Tibial nerve (tissue), 4 donors: ENCODE measurements at regions not wholly inside any gene's neighbourhood (a gene's known extent, or its start where the extent isn't known, plus 50 kb on each side); places are given as distances from the start of the nearest gene placed in this dataset.

Experiments
- DNase-seq, 2 donors: peaks; one replicate each; pipeline ENCODE4 v3.0.0-alpha.2; 2019; ENCODE audit warnings: low spot score in 2 of 2
- H3K27ac ChIP-seq, 4 donors: fragments of 200-600 bp; sonication (generic) in 3 of 4; one replicate each; pipeline ENCODE4 v1.5.1; 2017 to 2019; ENCODE audit warnings: mild to moderate bottlenecking in 1 of 4
- H3K27me3 ChIP-seq, 2 donors: fragments of 200-600 bp; sonication (generic) in 1 of 2; one replicate each; pipeline versions ENCODE4 v1.5.1 to v1.6.0; 2017 to 2019
- H3K36me3 ChIP-seq, 3 donors: fragments of 200-600 bp; sonication (generic); one replicate each; pipeline ENCODE4 v1.5.1; 2018 to 2019
- H3K4me1 ChIP-seq, 4 donors: fragments of 200-600 bp; sonication (generic) in 3 of 4; one replicate each; pipeline ENCODE4 v1.5.1; 2017 to 2019
- H3K4me3 ChIP-seq, 4 donors: fragments of 200-600 bp; sonication (generic) in 3 of 4; one replicate each; pipeline ENCODE4 v1.5.1; 2017 to 2019; ENCODE audit warnings: mild to moderate bottlenecking in 1 of 4, moderate library complexity in 1 of 4
- H3K9me3 ChIP-seq, 4 donors: fragments of 200-600 bp; sonication (generic) in 3 of 4; one replicate each; pipeline ENCODE4 v1.5.1; 2017 to 2019
- EP300 ChIP-seq, 2 donors: sonication (generic); formaldehyde crosslinking; IDR thresholded peaks; one replicate each; pipeline ENCODE4 v1.6.1; 2017; ENCODE audit warnings: antibody characterized with exemption in 2 of 2, mild to moderate bottlenecking in 1 of 2
- POLR2A ChIP-seq, 2 donors: fragments of 450-650 bp; IDR thresholded peaks; one replicate each; pipeline ENCODE4 v1.6.1; 2017; ENCODE audit warnings: antibody characterized with exemption in 2 of 2, mild to moderate bottlenecking in 2 of 2, moderate library complexity in 2 of 2
- WGBS, 2 donors: methylation state at CpG; one replicate each; pipeline ENCODE4 v1.1.5; 2018; 5-methylcytosine and 5-hydroxymethylcytosine counted together
- TF ChIP-seq, protein P1 (sequence below), 5 experiments: fragments of 200-600 bp in 3 of 5; fragments of 450-650 bp in 2 of 5; sonication (generic) in 3 of 5; IDR thresholded peaks; one replicate each; pipeline ENCODE4 v1.5.1; 2016 to 2019; ENCODE audit warnings: antibody characterized with exemption in 5 of 5, mild to moderate bottlenecking in 3 of 5, moderate library complexity in 2 of 5

DNA sequence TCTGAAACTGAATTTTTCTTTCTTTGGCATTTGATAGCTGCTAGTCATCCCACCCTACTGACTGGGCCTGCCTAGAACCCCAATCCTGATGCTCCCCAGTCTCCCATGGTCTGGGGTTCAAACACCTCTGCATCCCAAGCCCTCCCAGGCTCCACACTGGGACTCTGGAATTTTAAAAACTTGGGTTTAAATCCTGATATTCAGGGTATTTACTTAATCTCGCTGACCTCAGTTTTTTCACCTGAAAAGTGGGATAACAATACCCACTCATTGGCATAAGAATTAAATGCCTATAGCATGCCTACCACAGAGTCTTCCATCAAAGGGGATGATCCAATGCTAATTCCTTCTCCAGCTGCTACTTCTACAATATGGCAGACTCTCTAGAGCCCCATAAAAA, 264.4 kb downstream of the NPIPA8 start:
- Histone ChIP-seq H3K9me3 (peaks cover 0 to 7% (median 0%) of the 10 kb centered on the region in 4 donors), H3K36me3 (no peaks in the 10 kb centered on the region), H3K27ac (no peak overlapping the region), H3K27me3 (no peaks in the 10 kb centered on the region), H3K4me3 (no peak overlapping the region), H3K4me1 (no peaks in the 10 kb centered on the region)
- TF ChIP-seq, protein P1, sequence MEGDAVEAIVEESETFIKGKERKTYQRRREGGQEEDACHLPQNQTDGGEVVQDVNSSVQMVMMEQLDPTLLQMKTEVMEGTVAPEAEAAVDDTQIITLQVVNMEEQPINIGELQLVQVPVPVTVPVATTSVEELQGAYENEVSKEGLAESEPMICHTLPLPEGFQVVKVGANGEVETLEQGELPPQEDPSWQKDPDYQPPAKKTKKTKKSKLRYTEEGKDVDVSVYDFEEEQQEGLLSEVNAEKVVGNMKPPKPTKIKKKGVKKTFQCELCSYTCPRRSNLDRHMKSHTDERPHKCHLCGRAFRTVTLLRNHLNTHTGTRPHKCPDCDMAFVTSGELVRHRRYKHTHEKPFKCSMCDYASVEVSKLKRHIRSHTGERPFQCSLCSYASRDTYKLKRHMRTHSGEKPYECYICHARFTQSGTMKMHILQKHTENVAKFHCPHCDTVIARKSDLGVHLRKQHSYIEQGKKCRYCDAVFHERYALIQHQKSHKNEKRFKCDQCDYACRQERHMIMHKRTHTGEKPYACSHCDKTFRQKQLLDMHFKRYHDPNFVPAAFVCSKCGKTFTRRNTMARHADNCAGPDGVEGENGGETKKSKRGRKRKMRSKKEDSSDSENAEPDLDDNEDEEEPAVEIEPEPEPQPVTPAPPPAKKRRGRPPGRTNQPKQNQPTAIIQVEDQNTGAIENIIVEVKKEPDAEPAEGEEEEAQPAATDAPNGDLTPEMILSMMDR (IDR thresholded peaks at IDR 0.05): no peak
- no peak for TF ChIP-seq EP300 (IDR thresholded peaks at IDR 0.05)
- no peak for TF ChIP-seq POLR2A (IDR thresholded peaks at IDR 0.05)
- no peak for DNase-seq
- WGBS, 2 donors: 86 to 96% methylated on average over 1 of the region's 1 CpG

DNA sequence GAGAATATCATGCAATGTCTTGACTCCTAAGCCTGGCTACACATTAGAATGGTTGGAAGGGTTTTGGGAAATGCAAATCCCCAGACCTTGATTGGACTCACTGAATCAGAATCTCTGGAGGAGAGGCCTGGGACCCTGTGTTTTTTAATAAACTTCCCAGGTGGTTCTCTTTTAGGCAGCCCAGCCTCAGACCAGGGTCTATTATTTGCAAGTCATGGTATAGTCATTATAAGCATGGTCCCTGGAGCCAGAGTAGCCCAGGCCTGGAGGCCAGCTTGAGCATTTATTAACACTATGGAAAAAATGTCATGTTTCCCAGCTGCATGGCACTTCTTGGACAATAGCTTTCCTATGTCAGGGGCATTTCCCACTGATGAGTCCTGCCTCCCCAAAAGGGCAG, 266.9 kb downstream of the NPIPA8 start:
- H3K4me3 ChIP-seq: no peak overlapping the region
- H3K27ac ChIP-seq: no peak overlapping the region
- H3K36me3 ChIP-seq: no peaks in the 10 kb centered on the region
- peaks cover 0 to 12% (median 0%) of the 10 kb centered on the region in 4 donors for H3K9me3 ChIP-seq
- no peaks in the 10 kb centered on the region for H3K27me3 ChIP-seq
- DNase-seq: no peak
- no peaks in the 10 kb centered on the region for H3K4me1 ChIP-seq
- TF ChIP-seq POLR2A (IDR thresholded peaks at IDR 0.05) (no peak), EP300 (IDR thresholded peaks at IDR 0.05) (no peak)
- TF ChIP-seq, protein P1 (IDR thresholded peaks at IDR 0.05): no peak

DNA sequence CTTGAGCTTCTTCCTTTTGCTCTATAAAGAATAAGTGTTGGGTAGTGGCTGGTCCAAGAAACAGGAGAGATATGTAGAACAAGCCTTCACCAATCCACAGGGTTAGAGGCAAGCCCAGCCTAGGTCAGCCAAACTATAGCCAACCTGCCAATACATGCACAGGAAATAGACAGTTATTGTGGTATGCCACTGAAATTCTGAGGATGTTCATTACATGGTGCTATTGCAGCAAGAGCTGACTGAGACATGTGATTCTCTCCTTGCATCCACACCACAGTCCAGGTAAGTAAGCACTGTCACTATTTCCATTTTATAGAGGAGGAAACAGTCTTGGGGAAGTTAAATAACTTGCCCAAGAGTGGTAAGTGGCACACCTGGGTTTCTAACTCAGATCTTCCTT, 268.1 kb downstream of the NPIPA8 start:
- no peaks in the 10 kb centered on the region for H3K27me3 ChIP-seq
- no peaks in the 10 kb centered on the region for H3K4me1 ChIP-seq
- no peak overlapping the region for H3K27ac ChIP-seq
- no peaks in the 10 kb centered on the region for H3K36me3 ChIP-seq
- TF ChIP-seq POLR2A (IDR thresholded peaks at IDR 0.05): no peak
- TF ChIP-seq, protein P1 (IDR thresholded peaks at IDR 0.05): no peak
- TF ChIP-seq EP300 (IDR thresholded peaks at IDR 0.05): no peak
- no peak overlapping the region for H3K4me3 ChIP-seq
- DNase-seq: no peak
- peaks cover 0 to 12% (median 0%) of the 10 kb centered on the region in 4 donors for H3K9me3 ChIP-seq

DNA sequence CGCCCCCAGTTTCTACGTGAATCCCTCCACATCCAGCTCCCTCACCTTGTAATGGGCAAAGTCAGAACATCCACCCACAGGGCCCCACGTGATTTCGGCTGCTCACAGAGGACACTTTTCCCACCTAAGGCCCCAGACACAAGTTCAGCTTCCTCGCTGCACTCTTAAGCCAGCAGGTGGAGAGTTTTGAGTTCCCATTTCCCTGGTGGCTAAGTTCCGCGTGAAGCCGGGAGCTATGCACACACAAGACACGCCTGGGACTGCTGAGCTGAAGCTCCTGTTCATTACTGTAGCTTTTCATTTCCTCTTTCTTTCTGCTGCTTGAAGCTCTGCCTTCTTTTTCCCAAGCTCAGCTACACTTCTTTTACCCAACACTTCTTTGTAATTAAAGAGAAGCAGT, 273.8 kb downstream of the NPIPA8 start:
- TF ChIP-seq POLR2A (IDR thresholded peaks at IDR 0.05) (no peak), EP300 (IDR thresholded peaks at IDR 0.05) (no peak)
- TF ChIP-seq, protein P1 (IDR thresholded peaks at IDR 0.05): no peak
- no peaks in the 10 kb centered on the region for H3K4me1 ChIP-seq
- H3K27me3 ChIP-seq: no peaks in the 10 kb centered on the region
- H3K9me3 ChIP-seq: peaks cover 0 to 9% (median 0%) of the 10 kb centered on the region in 4 donors
- no peak overlapping the region for H3K4me3 ChIP-seq
- DNase-seq: no peak
- no peaks in the 10 kb centered on the region for H3K36me3 ChIP-seq
- no peak overlapping the region for H3K27ac ChIP-seq
- WGBS, 2 donors: 51 to 57% methylated on average over 8 to 9 of the region's 9 CpGs

DNA sequence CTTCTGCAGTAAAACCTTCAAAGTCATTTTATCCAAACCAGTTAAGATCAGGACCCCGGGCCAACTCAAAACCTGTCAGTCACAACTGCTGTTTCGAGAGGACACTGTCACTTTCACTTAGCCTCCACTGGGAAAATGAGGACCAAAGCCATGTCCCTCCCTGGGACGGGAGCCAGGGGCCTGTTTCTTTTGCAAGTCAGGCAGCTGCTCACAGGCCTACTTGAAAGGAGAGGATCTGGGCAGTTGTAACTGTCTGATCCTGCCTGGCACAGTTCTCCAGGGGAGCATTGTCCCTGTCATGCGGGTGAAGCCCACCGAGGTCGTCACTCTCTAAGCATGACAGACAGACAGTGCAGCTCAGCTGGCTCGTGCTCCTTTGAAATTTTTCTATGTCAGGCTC, 276.2 kb downstream of the NPIPA8 start:
- no peak overlapping the region for H3K4me3 ChIP-seq
- peaks cover 0 to 6% (median 0%) of the 10 kb centered on the region in 4 donors for H3K9me3 ChIP-seq
- TF ChIP-seq, protein P1 (IDR thresholded peaks at IDR 0.05): no peak
- no peaks in the 10 kb centered on the region for H3K27me3 ChIP-seq
- no peak for DNase-seq
- WGBS, 2 donors: 55 to 63% methylated on average over 7 of the region's 7 CpGs
- no peaks in the 10 kb centered on the region for H3K36me3 ChIP-seq
- H3K27ac ChIP-seq: no peak overlapping the region
- H3K4me1 ChIP-seq: no peaks in the 10 kb centered on the region
